ENCODE measurements at regions not wholly inside any gene's neighbourhood (a gene's known extent, or its start where the extent isn't known, plus 50 kb on each side); places are given as distances from the start of the nearest gene placed in this dataset.
"Not testable (repeated sequence)": the region's sequence is repeated elsewhere in the genome, so short reads cannot be mapped to it uniquely, and the experiment has no call there.

GRCh38 chr21:28513428-28513827 lies 479.2 kb downstream of the LTN1 start:
- no peak for DNase-seq

GRCh38 chr21:28509031-28509430 lies 483.6 kb downstream of the LTN1 start:
- DNase-seq, result peak; percentile 3

- no peak for DNase-seq
Observed at GRCh38 chr21:28508126-28508525, 484.6 kb downstream of the LTN1 start.

GRCh38 chr21:28496517-28496916 lies 496.2 kb downstream of the LTN1 start:
- DNase-seq, result no peak

GRCh38 chr21:28492127-28492526 lies 500.6 kb downstream of the LTN1 start:
- DNase-seq, result no peak

GRCh38 chr21:28489821-28490350 lies 502.8 kb downstream of the LTN1 start:
- DNase-seq, result no peak

- no peak for DNase-seq
Observed at GRCh38 chr21:28489162-28489561, 503.5 kb downstream of the LTN1 start.

- DNase-seq, result no peak
Observed at GRCh38 chr21:28487455-28488070, 505.1 kb downstream of the LTN1 start.

GRCh38 chr21:28485301-28486022 lies 507.2 kb downstream of the LTN1 start:
- no peak for DNase-seq

- DNase-seq, result no peak
Observed at GRCh38 chr21:28483301-28484035, 509.2 kb downstream of the LTN1 start.

GRCh38 chr21:28482657-28483056 lies 510.0 kb downstream of the LTN1 start:
- no peak for DNase-seq

GRCh38 chr21:28480470-28480869 lies 512.2 kb downstream of the LTN1 start:
- DNase-seq, result no peak

GRCh38 chr21:28473530-28474220 lies 519.0 kb downstream of the LTN1 start:
- DNase-seq, result no peak

GRCh38 chr21:28472543-28472942 lies 520.1 kb downstream of the LTN1 start:
- DNase-seq, result not testable (repeated sequence)

- no peak for DNase-seq
Observed at GRCh38 chr21:28464988-28465387, 527.7 kb downstream of the LTN1 start.

- DNase-seq, result no peak
Observed at GRCh38 chr21:28464095-28464494, 528.6 kb downstream of the LTN1 start.

- no peak for DNase-seq
Observed at GRCh38 chr21:28459193-28459592, 533.5 kb downstream of the LTN1 start.

- DNase-seq, result no peak
Observed at GRCh38 chr21:28458446-28458845, 534.2 kb downstream of the LTN1 start.

- no peak for DNase-seq
Observed at GRCh38 chr21:28455253-28455600, 537.5 kb downstream of the LTN1 start.

- DNase-seq, result no peak
Observed at GRCh38 chr21:28454564-28455252, 538.0 kb downstream of the LTN1 start.

GRCh38 chr21:28447462-28447861 lies 545.2 kb downstream of the LTN1 start:
- DNase-seq, result no peak

GRCh38 chr21:28445141-28445830 lies 547.4 kb downstream of the LTN1 start:
- DNase-seq, result no peak
